ENCODE measurements at regions not wholly inside any gene's neighbourhood (a gene's known extent, or its start where the extent isn't known, plus 50 kb on each side); places are given as distances from the start of the nearest gene placed in this dataset.

DNA sequence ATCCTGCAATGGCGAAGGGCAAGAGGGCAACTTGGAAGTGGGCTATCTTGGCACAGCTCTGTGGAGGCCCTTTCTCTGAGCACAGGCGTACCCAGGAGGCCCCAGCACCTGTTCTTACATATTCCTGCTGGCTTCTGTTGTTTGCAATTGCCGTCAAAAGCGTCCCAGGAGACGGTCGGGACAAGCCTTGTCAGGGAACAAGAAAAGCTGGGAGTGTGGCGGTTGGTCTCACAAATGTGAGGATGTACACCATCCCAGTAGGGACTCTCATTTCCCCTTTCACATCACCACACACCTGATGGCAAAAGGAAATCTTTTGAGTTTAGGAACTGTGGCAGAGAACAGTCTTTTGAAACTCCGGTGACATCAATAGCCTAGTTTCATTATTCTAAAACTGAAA is 94.7 kb upstream of the EFEMP1 start:
- DNase-seq (ENCODE audit: extremely low read depth, low read depth): no peak
- TF ChIP-seq, protein P1, sequence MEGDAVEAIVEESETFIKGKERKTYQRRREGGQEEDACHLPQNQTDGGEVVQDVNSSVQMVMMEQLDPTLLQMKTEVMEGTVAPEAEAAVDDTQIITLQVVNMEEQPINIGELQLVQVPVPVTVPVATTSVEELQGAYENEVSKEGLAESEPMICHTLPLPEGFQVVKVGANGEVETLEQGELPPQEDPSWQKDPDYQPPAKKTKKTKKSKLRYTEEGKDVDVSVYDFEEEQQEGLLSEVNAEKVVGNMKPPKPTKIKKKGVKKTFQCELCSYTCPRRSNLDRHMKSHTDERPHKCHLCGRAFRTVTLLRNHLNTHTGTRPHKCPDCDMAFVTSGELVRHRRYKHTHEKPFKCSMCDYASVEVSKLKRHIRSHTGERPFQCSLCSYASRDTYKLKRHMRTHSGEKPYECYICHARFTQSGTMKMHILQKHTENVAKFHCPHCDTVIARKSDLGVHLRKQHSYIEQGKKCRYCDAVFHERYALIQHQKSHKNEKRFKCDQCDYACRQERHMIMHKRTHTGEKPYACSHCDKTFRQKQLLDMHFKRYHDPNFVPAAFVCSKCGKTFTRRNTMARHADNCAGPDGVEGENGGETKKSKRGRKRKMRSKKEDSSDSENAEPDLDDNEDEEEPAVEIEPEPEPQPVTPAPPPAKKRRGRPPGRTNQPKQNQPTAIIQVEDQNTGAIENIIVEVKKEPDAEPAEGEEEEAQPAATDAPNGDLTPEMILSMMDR (IDR thresholded peaks at IDR 0.05; ENCODE audit: low read depth, low read length): no peak

DNA sequence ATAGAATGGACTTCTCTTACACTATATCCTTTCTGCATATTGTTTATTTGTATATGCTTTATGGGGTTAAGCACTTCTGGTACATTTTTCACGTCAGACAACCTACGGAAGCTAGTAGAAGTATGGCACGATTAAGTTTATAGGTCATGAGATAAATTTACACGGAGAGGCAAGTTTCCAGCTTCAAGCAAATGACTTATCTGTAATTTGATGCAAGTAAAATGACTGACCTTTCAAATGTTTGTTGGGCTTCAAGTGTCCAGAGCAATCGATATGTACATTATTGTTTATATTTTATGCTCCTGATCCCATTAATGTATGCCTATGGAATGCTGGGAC is 97.5 kb upstream of the EFEMP1 start:
- TF ChIP-seq, protein P1 (IDR thresholded peaks at IDR 0.05; ENCODE audit: low read depth, low read length): no peak

DNA sequence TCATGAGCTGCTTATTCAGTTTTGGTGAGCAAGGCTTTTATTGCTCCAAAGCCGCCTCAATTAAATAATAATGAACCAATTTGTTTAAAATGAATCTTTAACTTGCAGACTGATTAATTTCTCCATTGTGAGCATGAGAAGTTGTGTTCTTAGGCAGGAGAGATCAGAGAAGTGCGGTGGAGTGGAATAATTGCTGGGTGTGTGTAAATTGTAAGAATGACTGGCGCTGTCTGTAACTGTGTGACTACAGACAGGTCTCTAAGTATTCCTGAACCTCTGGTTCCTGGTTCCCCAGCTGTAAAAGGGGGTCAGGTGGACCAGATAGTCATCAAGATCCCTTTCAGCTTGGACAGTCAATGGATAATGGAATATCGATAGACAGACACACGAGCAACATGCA is 98.0 kb upstream of the EFEMP1 start:
- TF ChIP-seq, protein P1 (IDR thresholded peaks at IDR 0.05; ENCODE audit: low read depth, low read length): no peak
- DNase-seq (ENCODE audit: extremely low read depth, low read depth): no peak

More for the DNA sequence above, 97.5 kb upstream of the EFEMP1 start:
- DNase-seq (ENCODE audit: extremely low read depth, low read depth): no peak

DNA sequence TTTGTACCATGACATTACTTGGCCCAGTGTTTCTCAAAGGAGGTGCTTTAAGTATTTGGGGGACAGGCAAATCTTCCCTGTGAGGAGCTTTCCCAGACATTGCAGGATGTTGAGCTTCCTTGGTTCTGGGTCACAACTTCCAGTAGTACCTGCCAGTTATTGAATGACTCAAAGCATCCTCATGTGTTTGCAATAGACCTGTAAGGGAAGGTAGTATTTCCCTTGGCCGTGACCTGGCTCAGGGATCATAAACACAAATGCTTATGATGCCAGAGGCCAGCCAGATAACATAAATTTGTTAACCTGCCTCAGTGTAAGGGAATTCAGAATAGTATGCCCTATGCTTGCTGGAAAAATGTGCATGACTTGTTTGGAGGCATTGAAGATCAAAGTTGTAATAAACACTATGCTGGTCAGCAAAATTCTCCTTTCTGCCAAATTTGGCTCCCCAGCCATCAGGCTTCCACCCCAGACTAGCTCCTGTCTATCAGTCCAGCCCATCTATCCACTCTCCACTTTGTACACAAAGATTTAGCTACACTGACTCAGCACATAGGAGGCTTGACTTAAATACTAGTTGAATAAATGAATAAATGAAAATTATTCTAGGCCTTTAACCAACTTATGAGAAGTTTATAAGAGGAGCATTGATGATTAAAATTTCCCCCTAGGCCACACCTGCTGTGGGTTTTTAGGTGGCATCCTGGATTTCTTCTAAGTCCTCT is 102.0 kb upstream of the EFEMP1 start:
- no peak for DNase-seq (ENCODE audit: extremely low read depth, low read depth)
- TF ChIP-seq, protein P1 (IDR thresholded peaks at IDR 0.05; ENCODE audit: low read depth, low read length): no peak

DNA sequence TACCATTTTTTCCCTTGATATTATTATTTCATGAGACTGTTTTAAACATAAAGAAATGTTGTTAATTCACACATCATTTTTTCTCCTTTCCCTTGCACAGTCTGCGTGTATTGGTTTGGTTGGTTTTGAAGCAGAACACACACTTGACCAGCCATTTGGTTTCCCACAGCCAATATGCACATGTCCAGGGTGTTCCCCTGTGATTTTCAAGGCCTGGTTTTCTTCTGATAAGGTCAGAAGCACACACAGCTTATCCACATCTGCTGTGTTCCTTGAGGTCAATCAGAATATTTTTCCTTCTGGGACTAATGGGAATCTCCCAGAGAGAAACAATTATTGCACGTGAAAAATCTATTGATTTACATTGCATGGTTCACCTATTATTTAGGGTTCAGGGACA is 103.2 kb upstream of the EFEMP1 start:
- TF ChIP-seq, protein P1 (IDR thresholded peaks at IDR 0.05; ENCODE audit: low read depth, low read length): no peak
- DNase-seq (ENCODE audit: extremely low read depth, low read depth): no peak

DNA sequence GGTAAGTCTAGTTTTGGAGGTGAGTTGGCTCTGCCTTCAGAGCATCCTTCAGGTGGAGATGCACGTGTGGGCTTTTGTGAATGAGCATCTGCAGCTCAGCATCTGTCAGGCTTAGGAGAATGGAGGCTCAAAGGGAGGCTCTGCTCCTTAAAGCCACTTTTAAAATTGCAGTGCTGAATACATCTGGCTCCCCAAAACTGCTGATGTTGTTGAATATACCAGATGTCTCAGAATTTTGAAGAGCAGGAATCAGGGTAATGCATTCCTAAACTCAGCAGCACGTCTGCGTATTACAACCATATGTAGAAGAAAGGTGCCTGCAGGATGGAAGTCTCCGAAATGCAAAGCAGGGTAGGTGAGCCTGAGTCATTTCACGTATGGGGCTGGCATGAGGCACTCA is 106.5 kb upstream of the EFEMP1 start:
- DNase-seq (ENCODE audit: extremely low read depth, low read depth): no peak
- TF ChIP-seq, protein P1 (IDR thresholded peaks at IDR 0.05; ENCODE audit: low read depth, low read length): no peak

DNA sequence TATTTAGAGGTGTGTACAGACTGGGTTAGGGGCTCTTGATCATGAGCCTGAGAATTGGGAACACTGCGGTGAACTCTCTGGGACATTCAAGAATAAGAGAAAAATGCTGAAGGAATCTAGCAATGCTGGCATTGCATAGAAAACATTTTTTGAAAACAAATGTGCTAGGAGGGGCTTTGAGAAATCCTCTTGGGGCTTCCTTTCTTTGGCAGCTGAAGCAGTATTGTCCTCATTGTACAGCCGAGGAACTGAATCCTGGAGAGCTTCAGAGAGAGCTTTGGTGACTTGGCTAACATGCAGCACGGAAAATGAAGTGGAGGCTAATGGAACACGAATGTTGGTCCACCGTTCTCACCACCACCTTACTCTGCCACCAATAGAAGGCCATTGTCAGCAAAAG is 107.3 kb upstream of the EFEMP1 start:
- TF ChIP-seq, protein P1 (IDR thresholded peaks at IDR 0.05; ENCODE audit: low read depth, low read length): no peak
- DNase-seq (ENCODE audit: extremely low read depth, low read depth): no peak
